ENCODE measurements at regions not wholly inside any gene's neighbourhood (a gene's known extent, or its start where the extent isn't known, plus 50 kb on each side); places are given as distances from the start of the nearest gene placed in this dataset.

DNA sequence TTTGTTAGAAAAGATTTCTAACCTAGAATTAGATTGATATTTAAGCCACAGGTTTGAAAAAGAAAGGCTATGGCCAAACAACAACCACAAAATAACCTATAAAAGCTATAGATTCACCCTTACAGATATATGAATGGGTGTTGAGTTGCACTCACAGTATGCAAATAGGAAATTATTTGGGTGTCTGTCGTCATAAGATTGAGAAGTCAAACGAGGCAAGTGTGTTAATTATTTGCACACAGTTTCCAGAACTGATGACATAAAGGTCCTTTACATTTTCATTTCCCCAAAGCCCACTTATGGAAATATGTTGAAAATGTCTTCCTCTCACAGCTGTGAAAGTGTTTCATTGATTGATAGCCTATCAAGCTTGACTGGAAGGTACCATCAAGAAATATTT, 101.2 kb upstream of the CXCL13 start:
- Histone ChIP-seq H2AFZ (ENCODE audit: low read depth, low read length) (no peak overlapping the region), H4K20me1 (replicated peaks; ENCODE audit: control insufficient read depth, extremely low read depth, insufficient read depth, low read length) (no peaks in the 10 kb centered on the region), H3K4me2 (ENCODE audit: insufficient read depth, low read length) (no peak overlapping the region), H3K27me3 (ENCODE audit: control insufficient read depth in 2 of 2, insufficient read depth in 2 of 2, low read length in 2 of 2) (no peaks in the 10 kb centered on the region), H3K9me3 (replicated peaks; ENCODE audit: control insufficient read depth, insufficient read depth, low read length) (no peaks in the 10 kb centered on the region), H3K36me3 (ENCODE audit: control insufficient read depth in 2 of 2, extremely low read depth in 1 of 2, insufficient read depth in 2 of 2, low read length in 2 of 2) (no peaks in the 10 kb centered on the region), H3K9ac (replicated peaks; ENCODE audit: extremely low read depth, insufficient read depth, low read length) (no peak overlapping the region), H3K4me1 (ENCODE audit: control insufficient read depth, extremely low read depth, insufficient read depth, low read length) (no peaks in the 10 kb centered on the region), H3K79me2 (ENCODE audit: control insufficient read depth, insufficient read depth, low read length) (no peaks in the 10 kb centered on the region), H3K4me3 (replicated peaks in 1 of 3; ENCODE audit: insufficient read depth in 1 of 3, low read depth in 1 of 3, low read length in 3 of 3) (no peak overlapping the region), H3K27ac (ENCODE audit: insufficient read depth, low read depth, low read length) (no peak overlapping the region), H3K9me1 (replicated peaks; ENCODE audit: control insufficient read depth, extremely low read depth, insufficient read depth, low read length) (no peaks in the 10 kb centered on the region)
- no peak for TF ChIP-seq FOS (IDR thresholded peaks at IDR 0.05; ENCODE audit: borderline replicate concordance, insufficient read depth, low read length)
- no peak for TF ChIP-seq CTCF (IDR thresholded peaks at IDR 0.05; ENCODE audit: extremely low read depth in 1 of 2, insufficient read depth in 1 of 2, low read depth in 1 of 2, low read length in 2 of 2)
- TF ChIP-seq, protein P1, sequence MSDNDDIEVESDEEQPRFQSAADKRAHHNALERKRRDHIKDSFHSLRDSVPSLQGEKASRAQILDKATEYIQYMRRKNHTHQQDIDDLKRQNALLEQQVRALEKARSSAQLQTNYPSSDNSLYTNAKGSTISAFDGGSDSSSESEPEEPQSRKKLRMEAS (IDR thresholded peaks at IDR 0.05; ENCODE audit: insufficient read depth, insufficient read length), result no peak
- no peak for TF ChIP-seq EZH2 (IDR thresholded peaks at IDR 0.05; ENCODE audit: borderline replicate concordance, low read depth, low read length, severe bottlenecking)
- no peak for TF ChIP-seq POLR2A (IDR thresholded peaks at IDR 0.05; ENCODE audit: low read depth, low read length)
- TF ChIP-seq MYC (IDR thresholded peaks at IDR 0.05; ENCODE audit: low read depth, low read length), result no peak
- no peak for TF ChIP-seq POLR2AphosphoS5 (IDR thresholded peaks at IDR 0.05; ENCODE audit: insufficient read depth, low read depth, low read length)
- no peak for TF ChIP-seq GATA2 (IDR thresholded peaks at IDR 0.05; ENCODE audit: insufficient read depth, insufficient read length, low read depth, low read length)
- TF ChIP-seq JUN (IDR thresholded peaks at IDR 0.05; ENCODE audit: borderline replicate concordance, insufficient read depth, insufficient read length, low read depth), result no peak
- no TSS peak for BruUV-seq (replicated peaks)
- dilution Hi-C loops (cut with MboI; ENCODE audit: extremely low pct_ligation_motif_present, low sequenced_read_pairs), result no loop called here
- DNase-seq (ENCODE audit: low read depth, low spot score), result no peak
- FAIRE-seq, result no peak
- intact Hi-C loops (cut with micrococcal nuclease), result no loop called here
- POLR2A ChIA-PET, result no interaction called here
- CTCF ChIA-PET, result no interaction called here

Data from endothelial cell of umbilical vein (primary cell).